GM23248 (cell line): ENCODE measurements at regions not wholly inside any gene's neighbourhood (a gene's known extent, or its start where the extent isn't known, plus 50 kb on each side); places are given as distances from the start of the nearest gene placed in this dataset.
"Not testable (repeated sequence)": the region's sequence is repeated elsewhere in the genome, so short reads cannot be mapped to it uniquely, and the experiment has no call there.

ENCODE experiments used
- EZH2 ChIP-seq: fragments of 200-600 bp; sonication (generic); IDR thresholded peaks from 2 replicates; pipeline ENCODE4 v1.6.1; 2018; ENCODE audit warnings: antibody characterized with exemption, mild to moderate bottlenecking; ENCODE audit not compliant: insufficient read depth, poor library complexity, severe bottlenecking
- EZH2phosphoT487 ChIP-seq: fragments of 200-600 bp; sonication (generic); IDR thresholded peaks from 2 replicates; pipeline ENCODE4 v1.6.1; 2018; ENCODE audit warnings: antibody characterized with exemption, moderate library complexity, mild to moderate bottlenecking, low read depth; ENCODE audit not compliant: insufficient read depth

- TF ChIP-seq EZH2phosphoT487, EZH2: not testable (repeated sequence)
Observed at GRCh38 chr4:56592417-56592816, 86.8 kb downstream of the ARL9 start.
